SK-N-MC (cell line): ENCODE measurements at regions not wholly inside any gene's neighbourhood (a gene's known extent, or its start where the extent isn't known, plus 50 kb on each side); places are given as distances from the start of the nearest gene placed in this dataset.

Source experiments
- EZH2 ChIP-seq: fragments of 200-600 bp; sonication (generic); IDR thresholded peaks from one replicate; pipeline ENCODE4 v1.6.1; 2017; ENCODE audit warnings: antibody characterized with exemption
- POLR2AphosphoS5 ChIP-seq: IDR thresholded peaks from 2 replicates; pipeline ENCODE4 v1.6.1; 2012; ENCODE audit warnings: mild to moderate bottlenecking, low read depth, low read length, borderline replicate concordance

- TF ChIP-seq EZH2 (no peak), POLR2AphosphoS5 (no peak)
Observed at GRCh38 chr10:9066152-9066551, 1011.7 kb downstream of the GATA3 start.
